GM23338 (cell line): ENCODE measurements at regions not wholly inside any gene's neighbourhood (a gene's known extent, or its start where the extent isn't known, plus 50 kb on each side); places are given as distances from the start of the nearest gene placed in this dataset.

Source experiments
- ATAC-seq: fragments of 200-7000 bp; cut with Tn5 transposase; 3 replicates; pipeline ENCODE4 v1.9.1; 2020
- DNase-seq: peaks from one replicate; pipeline ENCODE4 v3.0.0-alpha.2; 2015; ENCODE audit warnings: low spot score
- H2AFZ ChIP-seq: fragments of 200-600 bp; sonication (generic); 2 replicates; pipeline ENCODE4 v1.8.0; 2016; ENCODE audit warnings: antibody characterized with exemption, mild to moderate bottlenecking, moderate library complexity
- H3F3A ChIP-seq: fragments of 200-600 bp; sonication (generic); replicated peaks from 2 replicates; pipeline ENCODE4 v1.8.0; 2017; ENCODE audit warnings: antibody characterized with exemption, mixed run types, low read depth
- H3K27ac ChIP-seq: fragments of 200-600 bp; sonication (generic); 2 replicates; pipeline ENCODE4 v1.6.1; 2016; ENCODE audit warnings: low read depth
- H3K27me3 ChIP-seq: fragments of 200-600 bp; sonication (generic); 2 replicates; pipeline ENCODE4 v1.8.0; 2016; ENCODE audit warnings: mild to moderate bottlenecking, mixed run types, moderate library complexity; ENCODE audit not compliant: insufficient read depth
- H3K36me3 ChIP-seq: fragments of 200-600 bp; sonication (generic); 2 replicates; pipeline ENCODE4 v1.8.0; 2016; ENCODE audit warnings: mild to moderate bottlenecking; ENCODE audit not compliant: insufficient read depth
- H3K4me1 ChIP-seq: fragments of 200-600 bp; sonication (generic); 2 replicates; pipeline ENCODE4 v1.8.0; 2016; ENCODE audit warnings: mild to moderate bottlenecking, moderate library complexity; ENCODE audit not compliant: insufficient read depth
- H3K4me2 ChIP-seq: fragments of 200-600 bp; sonication (generic); 2 replicates; pipeline ENCODE4 v1.7.1; 2017; ENCODE audit warnings: mixed run types
- H3K4me3 ChIP-seq: fragments of 200-600 bp; sonication (generic); 2 replicates; pipeline ENCODE4 v1.6.1; 2016; ENCODE audit warnings: mixed run types
- H3K79me2 ChIP-seq: fragments of 200-600 bp; sonication (generic); replicated peaks from 2 replicates; pipeline ENCODE4 v1.8.0; 2017; ENCODE audit warnings: mild to moderate bottlenecking; ENCODE audit not compliant: insufficient read depth
- H3K9me2 ChIP-seq: fragments of 200-600 bp; sonication (generic); 2 replicates; pipeline ENCODE4 v1.8.0; 2017; ENCODE audit not compliant: insufficient read depth
- H4K20me1 ChIP-seq: fragments of 200-600 bp; sonication (generic); replicated peaks from 2 replicates; pipeline ENCODE4 v1.8.0; 2017; ENCODE audit warnings: mild to moderate bottlenecking; ENCODE audit not compliant: insufficient read depth
- H3K27ac Mint-ChIP-seq: 2 replicates; pipeline ENCODE4 v1.8.0; 2020; ENCODE audit warnings: inconsistent platforms, mild to moderate bottlenecking, moderate library complexity, mixed read lengths
- H3K27me3 Mint-ChIP-seq: 3 replicates; pipeline ENCODE4 v1.8.0; 2022; ENCODE audit warnings: low read depth, mild to moderate bottlenecking, moderate library complexity, mixed read lengths, inconsistent platforms; ENCODE audit not compliant: insufficient read depth, poor library complexity
- H3K36me3 Mint-ChIP-seq: 3 replicates; pipeline ENCODE4 v1.8.0; 2021; ENCODE audit warnings: low read depth, mild to moderate bottlenecking, inconsistent platforms, moderate library complexity, mixed read lengths
- H3K4me1 Mint-ChIP-seq: 3 replicates; pipeline ENCODE4 v1.8.0; 2020; ENCODE audit warnings: mild to moderate bottlenecking, inconsistent platforms, mixed read lengths
- H3K4me3 Mint-ChIP-seq: 3 replicates; pipeline ENCODE4 v1.8.0; 2021; ENCODE audit warnings: moderate library complexity, mild to moderate bottlenecking, inconsistent platforms, mixed read lengths
- H3K9me3 Mint-ChIP-seq: 3 replicates; pipeline ENCODE4 v1.8.0; 2020; ENCODE audit warnings: moderate library complexity, mild to moderate bottlenecking, inconsistent platforms, mixed read lengths
- CTCF ChIP-seq, 2 experiments: fragments of 200-600 bp in 1 of 2; sonication (generic) in 1 of 2; conservative IDR thresholded peaks; 2 replicates each; pipeline versions ENCODE4 v1.5.1 to v1.6.1; 2016 to 2017; ENCODE audit warnings: antibody characterized with exemption in 2 of 2, low read depth in 2 of 2, mild to moderate bottlenecking in 2 of 2, moderate library complexity in 1 of 2
- ETS1 ChIP-seq: IDR thresholded peaks from 2 replicates; pipeline ENCODE4 v1.6.1; 2016; ENCODE audit warnings: antibody characterized with exemption
- EZH2 ChIP-seq: fragments of 200-600 bp; sonication (generic); IDR thresholded peaks from one replicate; pipeline ENCODE4 v1.8.0; 2017; ENCODE audit warnings: antibody characterized with exemption, mild to moderate bottlenecking, low read depth; ENCODE audit not compliant: unreplicated experiment
- JUNB ChIP-seq: IDR thresholded peaks from one replicate; pipeline ENCODE4 v1.6.1; 2016; ENCODE audit warnings: antibody characterized with exemption; ENCODE audit not compliant: unreplicated experiment
- NANOG ChIP-seq: IDR thresholded peaks from 2 replicates; pipeline ENCODE4 v1.6.1; 2016; ENCODE audit warnings: antibody characterized with exemption, borderline replicate concordance
- REST ChIP-seq: IDR thresholded peaks from one replicate; pipeline ENCODE4 v1.6.1; 2018; ENCODE audit warnings: antibody characterized with exemption; ENCODE audit not compliant: unreplicated experiment
- ZNF462 ChIP-seq: fragments of 250-450 bp; sonication (Bioruptor Pico); IDR thresholded peaks from 2 replicates; pipeline ENCODE4 v1.5.0; 2020; ENCODE audit warnings: mild to moderate bottlenecking, moderate library complexity

GRCh38 chr3:178392511-178392926 lies 143.7 kb upstream of the KCNMB2 start (continued):
- TF ChIP-seq ZNF462 (CRISPR knock-in tag) (no peak), CTCF (conservative IDR thresholded peaks at IDR 0.05; ENCODE audit: low read depth in 2 of 2) (no peak)

- Mint-ChIP-seq H3K27ac (no peak overlapping the region), H3K4me1 (peaks cover 6% of the 10 kb centered on the region; the same call in 2 of the 3 replicates), H3K4me3 (no peak overlapping the region), H3K9me3 (no peaks in the 10 kb centered on the region), H3K36me3 (no peaks in the 10 kb centered on the region), H3K27me3 (no peaks in the 10 kb centered on the region)
- Histone ChIP-seq H3K36me3 (no peaks in the 10 kb centered on the region), H3K4me3 (no peak overlapping the region), H3K4me1 (peaks cover 1% of the 10 kb centered on the region; the same call in 1 of the 2 replicates), H2AFZ (no peak overlapping the region), H3K9me2 (no peaks in the 10 kb centered on the region), H3K27me3 (no peaks in the 10 kb centered on the region), H3K79me2 (no peaks in the 10 kb centered on the region), H3F3A (no peaks in the 10 kb centered on the region), H4K20me1 (no peaks in the 10 kb centered on the region), H3K27ac (no peak overlapping the region), H3K4me2 (no peak overlapping the region)
- DNase-seq: no peak
- ATAC-seq: no peak
- TF ChIP-seq ETS1: no peak
- TF ChIP-seq EZH2: no peak
- TF ChIP-seq CTCF (conservative IDR thresholded peaks at IDR 0.05; ENCODE audit: low read depth in 2 of 2): no peak
- TF ChIP-seq NANOG: no peak
- TF ChIP-seq REST: no peak
- TF ChIP-seq JUNB: no peak
These were observed 143.1 kb upstream of the KCNMB2 start for GRCh38 chr3:178393146-178393545.
